ENCODE measurements at regions not wholly inside any gene's neighbourhood (a gene's known extent, or its start where the extent isn't known, plus 50 kb on each side); places are given as distances from the start of the nearest gene placed in this dataset.

- Histone ChIP-seq H2BK120ac (ENCODE audit: low read depth, low read length) (no peak overlapping the region), H4K5ac (ENCODE audit: low read length) (no peak overlapping the region), H3K4ac (ENCODE audit: low read depth, low read length) (no peak overlapping the region), H3K79me1 (ENCODE audit: low read length) (no peaks in the 10 kb centered on the region), H3K4me3 (ENCODE audit: low read length) (no peak overlapping the region), H4K8ac (ENCODE audit: low read depth, low read length) (no peak overlapping the region), H3K4me2 (ENCODE audit: low read length) (no peak overlapping the region), H2AK5ac (ENCODE audit: low read length) (no peak overlapping the region), H3K18ac (ENCODE audit: low read length) (no peak overlapping the region), H3K79me2 (ENCODE audit: control insufficient read depth, insufficient read depth, low read length) (no peaks in the 10 kb centered on the region), H3K9ac (ENCODE audit: low read length) (no peak overlapping the region), H3K36me3 (ENCODE audit: control insufficient read depth, insufficient read depth, low read length) (no peaks in the 10 kb centered on the region), H2BK5ac (ENCODE audit: low read length) (no peak overlapping the region), H3K23ac (ENCODE audit: low read length) (no peak overlapping the region), H3K27me3 (ENCODE audit: insufficient read depth, low read length, poor library complexity) (no peaks in the 10 kb centered on the region), H3K56ac (ENCODE audit: low read length) (no peak overlapping the region), H2BK15ac (replicated peaks; ENCODE audit: low read depth) (no peak overlapping the region), H3K4me1 (ENCODE audit: control insufficient read depth, low read depth, low read length) (peaks cover 9% of the 10 kb centered on the region), H3K27ac (ENCODE audit: low read depth, low read length) (no peak overlapping the region)
- DNase-seq, result no peak
- WGBS (ENCODE audit: extremely low coverage, insufficient coverage, low lambda C conversion rate), result no CpG with 5 or more reads among the region's 13 CpGs
These were observed 132.7 kb upstream of the IPO9 start for GRCh38 chr1:201696217-201696761.

- Histone ChIP-seq H3K79me2 (ENCODE audit: control insufficient read depth, insufficient read depth, low read length) (no peaks in the 10 kb centered on the region), H3K9ac (ENCODE audit: low read length) (no peak overlapping the region), H2BK120ac (ENCODE audit: low read depth, low read length) (no peak overlapping the region), H3K23ac (ENCODE audit: low read length) (no peak overlapping the region), H2BK15ac (replicated peaks; ENCODE audit: low read depth) (no peak overlapping the region), H3K36me3 (ENCODE audit: control insufficient read depth, insufficient read depth, low read length) (no peaks in the 10 kb centered on the region), H2AK5ac (ENCODE audit: low read length) (no peak overlapping the region), H3K4me2 (ENCODE audit: low read length) (no peak overlapping the region), H3K4ac (ENCODE audit: low read depth, low read length) (no peak overlapping the region), H3K18ac (ENCODE audit: low read length) (no peak overlapping the region), H3K56ac (ENCODE audit: low read length) (no peak overlapping the region), H3K79me1 (ENCODE audit: low read length) (no peaks in the 10 kb centered on the region), H3K27me3 (ENCODE audit: insufficient read depth, low read length, poor library complexity) (no peaks in the 10 kb centered on the region), H2BK5ac (ENCODE audit: low read length) (no peak overlapping the region), H3K4me1 (ENCODE audit: control insufficient read depth, low read depth, low read length) (peaks cover 9% of the 10 kb centered on the region), H3K4me3 (ENCODE audit: low read length) (no peak overlapping the region), H4K8ac (ENCODE audit: low read depth, low read length) (no peak overlapping the region), H3K27ac (ENCODE audit: low read depth, low read length) (no peak overlapping the region), H4K5ac (ENCODE audit: low read length) (no peak overlapping the region)
- WGBS (ENCODE audit: extremely low coverage, insufficient coverage, low lambda C conversion rate), result no CpG with 5 or more reads among the region's 4 CpGs
- DNase-seq, result no peak
These were observed 131.8 kb upstream of the IPO9 start for GRCh38 chr1:201697174-201697573.

- Histone ChIP-seq H3K4me3 (ENCODE audit: low read length) (no peak overlapping the region), H3K79me2 (ENCODE audit: control insufficient read depth, insufficient read depth, low read length) (no peaks in the 10 kb centered on the region), H3K36me3 (ENCODE audit: control insufficient read depth, insufficient read depth, low read length) (no peaks in the 10 kb centered on the region), H3K79me1 (ENCODE audit: low read length) (no peaks in the 10 kb centered on the region), H3K4ac (ENCODE audit: low read depth, low read length) (no peak overlapping the region), H2BK120ac (ENCODE audit: low read depth, low read length) (no peak overlapping the region), H3K4me2 (ENCODE audit: low read length) (no peak overlapping the region), H4K5ac (ENCODE audit: low read length) (no peak overlapping the region), H3K23ac (ENCODE audit: low read length) (no peak overlapping the region), H3K27me3 (ENCODE audit: insufficient read depth, low read length, poor library complexity) (no peaks in the 10 kb centered on the region), H2BK15ac (replicated peaks; ENCODE audit: low read depth) (no peak overlapping the region), H2AK5ac (ENCODE audit: low read length) (no peak overlapping the region), H3K4me1 (ENCODE audit: control insufficient read depth, low read depth, low read length) (no peaks in the 10 kb centered on the region), H3K9ac (ENCODE audit: low read length) (no peak overlapping the region), H4K8ac (ENCODE audit: low read depth, low read length) (no peak overlapping the region), H3K56ac (ENCODE audit: low read length) (no peak overlapping the region), H3K18ac (ENCODE audit: low read length) (no peak overlapping the region), H2BK5ac (ENCODE audit: low read length) (no peak overlapping the region), H3K27ac (ENCODE audit: low read depth, low read length) (no peak overlapping the region)
- WGBS (ENCODE audit: extremely low coverage, insufficient coverage, low lambda C conversion rate), result no CpG with 5 or more reads among the region's 2 CpGs
- DNase-seq, result no peak
These were observed 127.1 kb upstream of the IPO9 start for GRCh38 chr1:201701831-201702230.

GRCh38 chr1:201702936-201703335 lies 126.0 kb upstream of the IPO9 start:
- DNase-seq, result peak; percentile 95
- WGBS (ENCODE audit: extremely low coverage, insufficient coverage, low lambda C conversion rate), result no CpG with 5 or more reads among the region's 2 CpGs

GRCh38 chr1:201703621-201704438 lies 125.1 kb upstream of the IPO9 start:
- Histone ChIP-seq H3K27ac (ENCODE audit: low read depth, low read length) (no peak overlapping the region), H3K4me2 (ENCODE audit: low read length) (no peak overlapping the region), H2BK15ac (replicated peaks; ENCODE audit: low read depth) (no peak overlapping the region), H3K36me3 (ENCODE audit: control insufficient read depth, insufficient read depth, low read length) (no peaks in the 10 kb centered on the region), H3K27me3 (ENCODE audit: insufficient read depth, low read length, poor library complexity) (no peaks in the 10 kb centered on the region), H2BK120ac (ENCODE audit: low read depth, low read length) (no peak overlapping the region), H3K56ac (ENCODE audit: low read length) (peak overlapping the region; percentile 17), H3K4ac (ENCODE audit: low read depth, low read length) (no peak overlapping the region), H3K23ac (ENCODE audit: low read length) (no peak overlapping the region), H3K18ac (ENCODE audit: low read length) (no peak overlapping the region), H4K8ac (ENCODE audit: low read depth, low read length) (no peak overlapping the region), H3K4me3 (ENCODE audit: low read length) (no peak overlapping the region), H3K79me1 (ENCODE audit: low read length) (no peaks in the 10 kb centered on the region), H2AK5ac (ENCODE audit: low read length) (no peak overlapping the region), H3K4me1 (ENCODE audit: control insufficient read depth, low read depth, low read length) (no peaks in the 10 kb centered on the region), H3K79me2 (ENCODE audit: control insufficient read depth, insufficient read depth, low read length) (no peaks in the 10 kb centered on the region), H2BK5ac (ENCODE audit: low read length) (no peak overlapping the region), H3K9ac (ENCODE audit: low read length) (peak overlapping the region; percentile 10), H4K5ac (ENCODE audit: low read length) (no peak overlapping the region)
- no CpG with 5 or more reads among the region's 23 CpGs for WGBS (ENCODE audit: extremely low coverage, insufficient coverage, low lambda C conversion rate)
- DNase-seq, result peak; percentile 86

More at GRCh38 chr1:201702936-201703335, 126.0 kb upstream of the IPO9 start:
- no peak overlapping the region for H4K8ac ChIP-seq (ENCODE audit: low read depth, low read length)
- H2BK120ac ChIP-seq (ENCODE audit: low read depth, low read length), result no peak overlapping the region
- H3K27ac ChIP-seq (ENCODE audit: low read depth, low read length), result no peak overlapping the region
- no peaks in the 10 kb centered on the region for H3K4me1 ChIP-seq (ENCODE audit: control insufficient read depth, low read depth, low read length)
- H2BK5ac ChIP-seq (ENCODE audit: low read length), result no peak overlapping the region
- H3K36me3 ChIP-seq (ENCODE audit: control insufficient read depth, insufficient read depth, low read length), result no peaks in the 10 kb centered on the region
- no peaks in the 10 kb centered on the region for H3K79me2 ChIP-seq (ENCODE audit: control insufficient read depth, insufficient read depth, low read length)
- no peak overlapping the region for H2AK5ac ChIP-seq (ENCODE audit: low read length)
- no peak overlapping the region for H3K4me2 ChIP-seq (ENCODE audit: low read length)
- no peak overlapping the region for H3K9ac ChIP-seq (ENCODE audit: low read length)
- H3K56ac ChIP-seq (ENCODE audit: low read length), result no peak overlapping the region
- no peak overlapping the region for H3K4ac ChIP-seq (ENCODE audit: low read depth, low read length)
- H3K18ac ChIP-seq (ENCODE audit: low read length), result no peak overlapping the region
- no peak overlapping the region for H3K4me3 ChIP-seq (ENCODE audit: low read length)
- no peaks in the 10 kb centered on the region for H3K79me1 ChIP-seq (ENCODE audit: low read length)
- H2BK15ac ChIP-seq (replicated peaks; ENCODE audit: low read depth), result no peak overlapping the region
- no peak overlapping the region for H4K5ac ChIP-seq (ENCODE audit: low read length)
- no peaks in the 10 kb centered on the region for H3K27me3 ChIP-seq (ENCODE audit: insufficient read depth, low read length, poor library complexity)
- no peak overlapping the region for H3K23ac ChIP-seq (ENCODE audit: low read length)

All from mesendoderm (in vitro differentiated cells).